Liver (tissue), 3 donors: ENCODE measurements at regions not wholly inside any gene's neighbourhood (a gene's known extent, or its start where the extent isn't known, plus 50 kb on each side); places are given as distances from the start of the nearest gene placed in this dataset.

Experiments used
- CTCF ChIP-seq: fragments of 150-350 bp; IDR thresholded peaks from 2 replicates; pipeline ENCODE4 v1.5.1; 2017; ENCODE audit warnings: improper control_type of control experiment, low read depth, low read length; ENCODE audit not compliant: missing input control
- JUND ChIP-seq, 2 donors: IDR thresholded peaks; 2 replicates each; pipeline ENCODE4 v1.6.1; 2016; ENCODE audit warnings: antibody characterized with exemption in 2 of 2
- SP1 ChIP-seq: IDR thresholded peaks from 2 replicates; pipeline ENCODE4 v1.6.1; 2018; ENCODE audit warnings: antibody characterized with exemption, mild to moderate bottlenecking
- donor health status: healthy.
- donor health status: healthy.

DNA sequence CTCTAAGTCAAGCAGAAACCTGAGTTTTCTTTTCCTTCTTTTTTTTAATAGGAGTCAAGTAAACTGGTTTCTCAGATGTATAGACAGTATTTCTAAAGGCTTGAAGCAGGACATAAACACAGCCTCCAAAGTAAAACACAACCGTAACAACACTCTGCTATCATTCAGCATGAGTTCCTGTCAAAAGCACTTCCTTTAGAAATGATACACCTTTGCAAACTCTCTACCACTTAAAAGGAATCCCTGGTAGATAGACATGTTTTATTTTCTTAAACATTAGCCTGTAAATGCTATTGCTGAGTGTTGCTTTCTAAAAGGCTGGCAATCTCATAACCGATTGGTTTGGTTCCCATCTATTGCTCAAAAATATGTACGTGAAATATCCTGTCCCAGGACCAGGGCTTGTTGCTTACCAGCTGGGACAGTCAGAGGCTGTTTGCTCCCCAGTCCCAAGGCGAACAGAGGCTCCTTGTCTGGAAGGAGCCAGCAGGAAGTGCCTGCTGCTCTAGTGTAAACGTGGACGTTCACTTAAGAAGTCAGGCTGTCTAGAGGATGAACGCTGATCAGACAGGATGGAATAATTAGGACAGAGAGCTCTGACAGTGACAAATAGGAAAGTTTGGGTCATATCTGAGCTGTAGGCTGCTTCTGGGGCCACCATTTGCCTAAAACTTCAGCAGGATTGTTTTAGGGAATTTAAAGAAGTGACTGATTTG is 173.9 kb upstream of the KLF3 start:
- TF ChIP-seq JUND (IDR thresholded peaks at IDR 0.05) (no peak), CTCF (no peak), SP1 (no peak)
